ENCODE measurements at regions not wholly inside any gene's neighbourhood (a gene's known extent, or its start where the extent isn't known, plus 50 kb on each side); places are given as distances from the start of the nearest gene placed in this dataset.

DNA sequence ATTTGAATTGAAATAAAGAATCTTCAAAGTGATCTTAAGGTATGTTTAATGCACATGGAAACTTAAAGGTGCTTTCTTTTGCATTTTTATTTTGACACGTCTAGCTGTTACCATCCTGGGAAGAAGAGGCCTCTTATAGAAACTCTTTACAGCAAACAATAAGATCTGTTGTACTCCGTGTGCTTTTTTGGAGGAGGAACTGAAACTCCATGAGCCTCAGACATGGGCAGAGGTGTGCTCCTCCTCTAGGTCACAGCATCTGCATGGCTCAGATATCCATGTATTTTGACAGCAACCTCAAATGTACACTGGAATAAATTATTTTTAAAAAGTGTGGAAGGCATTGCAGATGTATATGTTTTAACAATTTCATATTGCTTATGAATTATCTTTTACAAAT lies 783.3 kb upstream of the SALL3 start:
- Histone ChIP-seq H3K36me3 (no peaks in the 10 kb centered on the region), H3K27me3 (no peaks in the 10 kb centered on the region), H3K27ac (no peak overlapping the region), H3K4me3 (no peak overlapping the region), H3K4me1 (no peaks in the 10 kb centered on the region), H3K9me3 (no peaks in the 10 kb centered on the region)
- no peak for DNase-seq (ENCODE audit: extremely low spot score in 2 of 2)
- TF ChIP-seq POLR2AphosphoS5 (IDR thresholded peaks at IDR 0.05; ENCODE audit: insufficient read depth in 1 of 2, low read depth in 1 of 2): no peak
- no peak for TF ChIP-seq POLR2A (IDR thresholded peaks at IDR 0.05)
- TF ChIP-seq, protein P1, sequence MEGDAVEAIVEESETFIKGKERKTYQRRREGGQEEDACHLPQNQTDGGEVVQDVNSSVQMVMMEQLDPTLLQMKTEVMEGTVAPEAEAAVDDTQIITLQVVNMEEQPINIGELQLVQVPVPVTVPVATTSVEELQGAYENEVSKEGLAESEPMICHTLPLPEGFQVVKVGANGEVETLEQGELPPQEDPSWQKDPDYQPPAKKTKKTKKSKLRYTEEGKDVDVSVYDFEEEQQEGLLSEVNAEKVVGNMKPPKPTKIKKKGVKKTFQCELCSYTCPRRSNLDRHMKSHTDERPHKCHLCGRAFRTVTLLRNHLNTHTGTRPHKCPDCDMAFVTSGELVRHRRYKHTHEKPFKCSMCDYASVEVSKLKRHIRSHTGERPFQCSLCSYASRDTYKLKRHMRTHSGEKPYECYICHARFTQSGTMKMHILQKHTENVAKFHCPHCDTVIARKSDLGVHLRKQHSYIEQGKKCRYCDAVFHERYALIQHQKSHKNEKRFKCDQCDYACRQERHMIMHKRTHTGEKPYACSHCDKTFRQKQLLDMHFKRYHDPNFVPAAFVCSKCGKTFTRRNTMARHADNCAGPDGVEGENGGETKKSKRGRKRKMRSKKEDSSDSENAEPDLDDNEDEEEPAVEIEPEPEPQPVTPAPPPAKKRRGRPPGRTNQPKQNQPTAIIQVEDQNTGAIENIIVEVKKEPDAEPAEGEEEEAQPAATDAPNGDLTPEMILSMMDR (IDR thresholded peaks at IDR 0.05): no peak
- intact Hi-C loops (cut with DNase I): no loop called here

DNA sequence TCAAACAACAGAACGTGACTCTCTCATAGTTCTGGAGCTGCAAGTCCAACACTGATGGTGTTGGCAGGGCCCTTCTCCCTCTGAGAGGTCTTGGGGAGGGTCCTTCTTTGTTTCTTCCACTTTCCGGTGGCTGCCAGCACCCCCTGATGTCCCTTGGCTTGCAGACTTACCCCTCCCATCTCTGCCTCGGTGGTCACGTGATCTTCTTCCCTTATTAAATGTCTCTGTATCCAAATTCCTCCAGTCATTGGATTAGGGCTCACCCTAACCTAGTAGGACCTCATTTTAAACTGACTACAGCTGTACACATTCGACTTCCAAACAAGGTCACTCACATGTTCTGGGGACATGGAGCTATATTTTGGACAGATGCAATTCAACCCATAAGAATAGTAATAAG lies 780.6 kb upstream of the SALL3 start:
- intact Hi-C loops (cut with DNase I): no loop called here
- Histone ChIP-seq H3K4me1 (no peaks in the 10 kb centered on the region), H3K9me3 (no peaks in the 10 kb centered on the region), H3K4me3 (no peak overlapping the region), H3K27ac (no peak overlapping the region), H3K27me3 (no peaks in the 10 kb centered on the region), H3K36me3 (no peaks in the 10 kb centered on the region)
- no peak for DNase-seq (ENCODE audit: extremely low spot score in 2 of 2)
- TF ChIP-seq POLR2A (IDR thresholded peaks at IDR 0.05) (no peak), POLR2AphosphoS5 (IDR thresholded peaks at IDR 0.05; ENCODE audit: insufficient read depth in 1 of 2, low read depth in 1 of 2) (no peak)
- TF ChIP-seq, protein P1 (IDR thresholded peaks at IDR 0.05): no peak

- TF ChIP-seq POLR2AphosphoS5 (IDR thresholded peaks at IDR 0.05; ENCODE audit: insufficient read depth in 1 of 2, low read depth in 1 of 2) (no peak), POLR2A (IDR thresholded peaks at IDR 0.05) (no peak)
- TF ChIP-seq, protein P1 (IDR thresholded peaks at IDR 0.05): no peak
- DNase-seq (ENCODE audit: extremely low spot score in 2 of 2): no peak
- H3K9me3 ChIP-seq: no peaks in the 10 kb centered on the region
- no peak overlapping the region for H3K4me3 ChIP-seq
- H3K27me3 ChIP-seq: no peaks in the 10 kb centered on the region
- no peaks in the 10 kb centered on the region for H3K36me3 ChIP-seq
- H3K4me1 ChIP-seq: no peaks in the 10 kb centered on the region
- H3K27ac ChIP-seq: no peak overlapping the region
- intact Hi-C loops (cut with DNase I): no loop called here
Measured at GRCh38 chr18:78199611-78200010, 780.0 kb upstream of the SALL3 start.

DNA sequence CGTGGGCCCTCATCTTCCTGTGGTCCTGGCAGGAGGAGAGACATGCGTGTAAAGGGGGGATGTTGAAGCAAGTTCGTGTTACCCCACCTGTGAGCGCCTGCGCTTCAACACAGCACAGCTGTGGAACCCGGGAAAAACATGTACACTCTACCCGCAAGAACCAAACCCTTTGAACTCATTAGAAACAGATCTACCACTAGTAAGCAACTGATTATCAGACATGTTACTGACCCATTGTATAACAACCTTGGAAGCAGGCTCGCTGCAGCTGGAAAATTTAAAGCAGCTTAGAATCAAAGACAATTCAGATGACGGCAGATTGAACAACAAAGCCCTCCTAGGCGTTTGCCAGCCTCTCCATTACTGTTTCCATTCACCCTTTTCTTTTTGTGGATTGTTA lies 771.7 kb upstream of the SALL3 start:
- intact Hi-C loops (cut with DNase I): no loop called here
- TF ChIP-seq POLR2AphosphoS5 (IDR thresholded peaks at IDR 0.05; ENCODE audit: insufficient read depth in 1 of 2, low read depth in 1 of 2) (no peak), POLR2A (IDR thresholded peaks at IDR 0.05) (no peak)
- TF ChIP-seq, protein P1 (IDR thresholded peaks at IDR 0.05): no peak
- DNase-seq (ENCODE audit: extremely low spot score in 2 of 2): no peak
- H3K4me3 ChIP-seq: no peak overlapping the region
- H3K27me3 ChIP-seq: no peaks in the 10 kb centered on the region
- no peak overlapping the region for H3K27ac ChIP-seq
- no peaks in the 10 kb centered on the region for H3K36me3 ChIP-seq
- H3K4me1 ChIP-seq: no peaks in the 10 kb centered on the region
- no peaks in the 10 kb centered on the region for H3K9me3 ChIP-seq

DNA sequence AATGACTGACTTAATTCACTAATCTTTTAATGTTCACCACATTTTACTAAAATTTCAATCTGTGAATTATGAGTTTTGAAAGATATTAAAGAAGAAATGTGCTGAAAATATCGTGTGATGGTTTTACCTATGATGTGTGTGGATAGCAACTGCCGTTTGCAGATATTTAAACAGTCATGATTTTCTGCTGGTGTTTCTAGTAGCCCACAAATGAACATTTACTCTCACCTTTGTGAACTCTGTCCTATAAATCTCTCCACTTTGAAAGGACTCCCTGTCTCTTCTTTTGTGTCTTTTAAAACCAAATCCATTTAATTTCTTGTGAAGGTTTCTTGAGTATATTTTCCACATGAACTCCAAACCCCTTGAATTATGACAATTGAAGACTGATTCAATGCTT lies 771.2 kb upstream of the SALL3 start:
- Histone ChIP-seq H3K27ac (no peak overlapping the region), H3K9me3 (no peaks in the 10 kb centered on the region), H3K4me3 (no peak overlapping the region), H3K4me1 (no peaks in the 10 kb centered on the region), H3K27me3 (no peaks in the 10 kb centered on the region), H3K36me3 (no peaks in the 10 kb centered on the region)
- no peak for DNase-seq (ENCODE audit: extremely low spot score in 2 of 2)
- intact Hi-C loops (cut with DNase I): no loop called here
- TF ChIP-seq, protein P1 (IDR thresholded peaks at IDR 0.05): no peak
- TF ChIP-seq POLR2AphosphoS5 (IDR thresholded peaks at IDR 0.05; ENCODE audit: insufficient read depth in 1 of 2, low read depth in 1 of 2) (no peak), POLR2A (IDR thresholded peaks at IDR 0.05) (no peak)

All from vagina (tissue), 2 donors.